ENCODE measurements at regions not wholly inside any gene's neighbourhood (a gene's known extent, or its start where the extent isn't known, plus 50 kb on each side); places are given as distances from the start of the nearest gene placed in this dataset.

- TF ChIP-seq CTCF (IDR thresholded peaks at IDR 0.05; ENCODE audit: poor library complexity) (no peak), EZH2 (IDR thresholded peaks at IDR 0.05; ENCODE audit: borderline replicate concordance) (no peak), EZH2phosphoT487 (IDR thresholded peaks at IDR 0.05; ENCODE audit: low read depth, severe bottlenecking, unreplicated experiment) (no peak)
Observed at GRCh38 chr16:58885528-58886170, 151.5 kb upstream of the GOT2 start.

Data from hepatocyte (in vitro differentiated cells).